Stimulated activated CD4-positive, alpha-beta T cell treated with anti-CD3 and anti-CD28 coated beads, Interleukin-12 subunit alpha, Interleukin-12 subunit beta, amount 100 ng/mL, for 4 hours (primary cell): ENCODE measurements at regions not wholly inside any gene's neighbourhood (a gene's known extent, or its start where the extent isn't known, plus 50 kb on each side); places are given as distances from the start of the nearest gene placed in this dataset.
"Not testable (repeated sequence)": the region's sequence is repeated elsewhere in the genome, so short reads cannot be mapped to it uniquely, and the experiment has no call there.

Experiments used
- DNase-seq: peaks from one replicate; pipeline ENCODE4 v3.0.0-alpha.2; 2020

- DNase-seq: no peak
Observed at GRCh38 chr16:66265048-66265415, 101.5 kb upstream of the CDH5 start.

- no peak for DNase-seq
Observed at GRCh38 chr16:66264311-66265047, 102.0 kb upstream of the CDH5 start.

GRCh38 chr16:66263973-66264310 is 102.5 kb upstream of the CDH5 start:
- no peak for DNase-seq

- DNase-seq: no peak
Observed at GRCh38 chr16:66263168-66263972, 103.1 kb upstream of the CDH5 start.

- no peak for DNase-seq
Observed at GRCh38 chr16:66262253-66263167, 104.0 kb upstream of the CDH5 start.

GRCh38 chr16:66261826-66262225 is 104.7 kb upstream of the CDH5 start:
- DNase-seq: no peak

GRCh38 chr16:66260522-66261254 is 105.8 kb upstream of the CDH5 start:
- DNase-seq: no peak

GRCh38 chr16:66258916-66259845 is 107.3 kb upstream of the CDH5 start:
- DNase-seq: no peak

- no peak for DNase-seq
Observed at GRCh38 chr16:66256919-66257318, 109.6 kb upstream of the CDH5 start.

GRCh38 chr16:66255647-66256046 is 110.8 kb upstream of the CDH5 start:
- no peak for DNase-seq

- DNase-seq: no peak
Observed at GRCh38 chr16:66254751-66255150, 111.7 kb upstream of the CDH5 start.

- DNase-seq: no peak
Observed at GRCh38 chr16:66254106-66254505, 112.4 kb upstream of the CDH5 start.

- no peak for DNase-seq
Observed at GRCh38 chr16:66251476-66252160, 114.9 kb upstream of the CDH5 start.

GRCh38 chr16:66250686-66251431 is 115.6 kb upstream of the CDH5 start:
- no peak for DNase-seq

- DNase-seq: no peak
Observed at GRCh38 chr16:66247516-66248481, 118.7 kb upstream of the CDH5 start.

GRCh38 chr16:66245868-66246267 is 120.6 kb upstream of the CDH5 start:
- no peak for DNase-seq

GRCh38 chr16:66245072-66245471 is 121.4 kb upstream of the CDH5 start:
- DNase-seq: no peak

- DNase-seq: no peak
Observed at GRCh38 chr16:66242672-66243071, 123.8 kb upstream of the CDH5 start.

GRCh38 chr16:66242206-66242605 is 124.3 kb upstream of the CDH5 start:
- not testable (repeated sequence) for DNase-seq
